ENCODE measurements at regions not wholly inside any gene's neighbourhood (a gene's known extent, or its start where the extent isn't known, plus 50 kb on each side); places are given as distances from the start of the nearest gene placed in this dataset.

DNA sequence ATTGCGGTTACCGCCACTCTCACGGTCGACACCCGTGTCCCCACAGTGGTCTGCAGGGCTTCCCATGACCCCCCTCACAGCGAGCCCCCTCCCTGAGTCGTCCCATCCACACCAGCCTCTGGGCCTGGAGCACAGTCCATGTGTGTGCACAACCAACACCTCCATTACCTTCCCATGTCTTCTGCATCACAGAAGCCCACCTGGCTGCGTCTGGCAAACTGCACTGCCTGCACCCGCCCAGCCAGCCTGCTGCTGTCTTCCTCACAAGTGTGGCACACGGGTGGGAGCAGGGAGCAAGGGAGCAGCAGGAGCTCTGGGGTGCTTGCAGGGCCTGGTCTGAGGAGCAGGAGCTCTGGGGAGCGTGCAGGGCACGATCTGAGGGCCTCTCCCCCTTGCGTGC is 415.3 kb upstream of the IRX4 start:
- Histone ChIP-seq H3K9me1 (replicated peaks; ENCODE audit: control insufficient read depth, extremely low read depth, insufficient read depth, low read length) (no peaks in the 10 kb centered on the region), H3K36me3 (ENCODE audit: control insufficient read depth in 2 of 2, extremely low read depth in 1 of 2, insufficient read depth in 2 of 2, low read length in 2 of 2) (no peaks in the 10 kb centered on the region), H3K4me3 (replicated peaks in 1 of 3; ENCODE audit: insufficient read depth in 1 of 3, low read depth in 1 of 3, low read length in 3 of 3) (no peak overlapping the region), H4K20me1 (replicated peaks; ENCODE audit: control insufficient read depth, extremely low read depth, insufficient read depth, low read length) (no peaks in the 10 kb centered on the region), H3K27me3 (ENCODE audit: control insufficient read depth in 2 of 2, insufficient read depth in 2 of 2, low read length in 2 of 2) (no peaks in the 10 kb centered on the region), H3K79me2 (ENCODE audit: control insufficient read depth, insufficient read depth, low read length) (no peaks in the 10 kb centered on the region), H3K4me2 (ENCODE audit: insufficient read depth, low read length) (no peak overlapping the region), H3K9ac (replicated peaks; ENCODE audit: extremely low read depth, insufficient read depth, low read length) (no peak overlapping the region), H3K9me3 (replicated peaks; ENCODE audit: control insufficient read depth, insufficient read depth, low read length) (peaks cover 15% of the 10 kb centered on the region), H3K27ac (ENCODE audit: insufficient read depth, low read depth, low read length) (no peak overlapping the region), H3K4me1 (ENCODE audit: control insufficient read depth, extremely low read depth, insufficient read depth, low read length) (no peaks in the 10 kb centered on the region), H2AFZ (ENCODE audit: low read depth, low read length) (no peak overlapping the region)
- FAIRE-seq (no peak), DNase-seq (ENCODE audit: low read depth, low spot score) (no peak)
- dilution Hi-C loops (cut with MboI; ENCODE audit: extremely low pct_ligation_motif_present, low sequenced_read_pairs), result no loop called here
- TF ChIP-seq GATA2 (IDR thresholded peaks at IDR 0.05; ENCODE audit: insufficient read depth, insufficient read length, low read depth, low read length), result no peak
- TF ChIP-seq JUN (IDR thresholded peaks at IDR 0.05; ENCODE audit: borderline replicate concordance, insufficient read depth, insufficient read length, low read depth), result no peak
- TF ChIP-seq, protein P1, sequence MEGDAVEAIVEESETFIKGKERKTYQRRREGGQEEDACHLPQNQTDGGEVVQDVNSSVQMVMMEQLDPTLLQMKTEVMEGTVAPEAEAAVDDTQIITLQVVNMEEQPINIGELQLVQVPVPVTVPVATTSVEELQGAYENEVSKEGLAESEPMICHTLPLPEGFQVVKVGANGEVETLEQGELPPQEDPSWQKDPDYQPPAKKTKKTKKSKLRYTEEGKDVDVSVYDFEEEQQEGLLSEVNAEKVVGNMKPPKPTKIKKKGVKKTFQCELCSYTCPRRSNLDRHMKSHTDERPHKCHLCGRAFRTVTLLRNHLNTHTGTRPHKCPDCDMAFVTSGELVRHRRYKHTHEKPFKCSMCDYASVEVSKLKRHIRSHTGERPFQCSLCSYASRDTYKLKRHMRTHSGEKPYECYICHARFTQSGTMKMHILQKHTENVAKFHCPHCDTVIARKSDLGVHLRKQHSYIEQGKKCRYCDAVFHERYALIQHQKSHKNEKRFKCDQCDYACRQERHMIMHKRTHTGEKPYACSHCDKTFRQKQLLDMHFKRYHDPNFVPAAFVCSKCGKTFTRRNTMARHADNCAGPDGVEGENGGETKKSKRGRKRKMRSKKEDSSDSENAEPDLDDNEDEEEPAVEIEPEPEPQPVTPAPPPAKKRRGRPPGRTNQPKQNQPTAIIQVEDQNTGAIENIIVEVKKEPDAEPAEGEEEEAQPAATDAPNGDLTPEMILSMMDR (IDR thresholded peaks at IDR 0.05; ENCODE audit: extremely low read depth in 1 of 2, insufficient read depth in 1 of 2, low read depth in 1 of 2, low read length in 2 of 2), result no peak
- no peak for TF ChIP-seq MYC (IDR thresholded peaks at IDR 0.05; ENCODE audit: low read depth, low read length)
- TF ChIP-seq EZH2 (IDR thresholded peaks at IDR 0.05; ENCODE audit: borderline replicate concordance, low read depth, low read length, severe bottlenecking), result no peak
- no peak for TF ChIP-seq POLR2A (IDR thresholded peaks at IDR 0.05; ENCODE audit: low read depth, low read length)
- TF ChIP-seq FOS (IDR thresholded peaks at IDR 0.05; ENCODE audit: borderline replicate concordance, insufficient read depth, low read length), result no peak
- TF ChIP-seq, protein P2, sequence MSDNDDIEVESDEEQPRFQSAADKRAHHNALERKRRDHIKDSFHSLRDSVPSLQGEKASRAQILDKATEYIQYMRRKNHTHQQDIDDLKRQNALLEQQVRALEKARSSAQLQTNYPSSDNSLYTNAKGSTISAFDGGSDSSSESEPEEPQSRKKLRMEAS (IDR thresholded peaks at IDR 0.05; ENCODE audit: insufficient read depth, insufficient read length), result no peak
- intact Hi-C loops (cut with micrococcal nuclease), result no loop called here
- no TSS peak for BruUV-seq (replicated peaks)
- ChIA-PET POLR2A (no interaction called here), CTCF (no interaction called here)

All from endothelial cell of umbilical vein (primary cell).